HepG2 (cell line): ENCODE measurements at regions not wholly inside any gene's neighbourhood (a gene's known extent, or its start where the extent isn't known, plus 50 kb on each side); places are given as distances from the start of the nearest gene placed in this dataset.

Source experiments
- ATAC-seq: fragments of 200-7000 bp; cut with Tn5 transposase; 3 replicates; pipeline ENCODE4 v1.9.1; 2020; ENCODE audit warnings: mild to moderate bottlenecking, moderate library complexity
- BruUV-seq: library from RNA; stranded (reverse); fragments of 400-500 nt; replicated peaks from 2 replicates; lab custom pipeline; 2021; lab: Mats Ljungman, UMichigan
- CTCF ChIA-PET: fragments of 300-600 bp; formaldehyde crosslinking; extraction: SDS; loops from one replicate; lab custom pipeline; 2021; ENCODE audit warnings: low total read pairs, inconsistent platforms, low intra/inter-chr PET ratio; lab: Yijun Ruan, JAX
- POLR2A ChIA-PET: fragments of 350-600 bp; sonication (Branson Sonifier 250); formaldehyde crosslinking; loops from one replicate; lab custom pipeline; 2020; ENCODE audit warnings: antibody characterized with exemption, inconsistent platforms; lab: Yijun Ruan, JAX
- DNase-seq: peaks from one replicate; pipeline ENCODE4 v3.0.0-alpha.2; 2015; ENCODE audit warnings: low spot score
- FAIRE-seq: peaks from 3 replicates; lab custom pipeline; 2011; peaks lifted over from hg19 to GRCh38; lab: Jason Lieb, UNC
- H2AFZ ChIP-seq: one replicate; pipeline ENCODE4 v1.6.1; 2011; ENCODE audit warnings: low read length, inconsistent platforms
- H3K27ac ChIP-seq: fragments of 300-600 bp; 3 replicates; pipeline ENCODE4 v1.8.0; 2011; ENCODE audit warnings: mixed run types, mild to moderate bottlenecking, mixed read lengths, low read length, inconsistent platforms; ENCODE audit not compliant: insufficient read depth; ENCODE audit errors: extremely low read length
- H3K27me3 ChIP-seq, 2 experiments: fragments of 200-600 bp in 1 of 2; 2 replicates in 1 of 2; 3 replicates in 1 of 2; pipeline versions ENCODE4 v1.6.0 to v1.8.0; 2011; ENCODE audit warnings: low read length in 2 of 2, mild to moderate bottlenecking in 2 of 2, moderate library complexity in 2 of 2, inconsistent platforms in 1 of 2; ENCODE audit not compliant: insufficient read depth in 2 of 2, control insufficient read depth in 1 of 2
- H3K36me3 ChIP-seq, 2 experiments: fragments of 200-600 bp in 1 of 2; replicated peaks in 1 of 2; 2 replicates in 1 of 2; 3 replicates in 1 of 2; pipeline versions ENCODE4 v1.5.1 to v1.8.0; 2011; ENCODE audit warnings: low read length in 2 of 2, inconsistent platforms in 1 of 2; ENCODE audit not compliant: insufficient read depth in 2 of 2, control insufficient read depth in 1 of 2
- H3K4me1 ChIP-seq: 2 replicates; pipeline ENCODE4 v1.5.1; 2012; ENCODE audit warnings: low read length, inconsistent platforms; ENCODE audit not compliant: insufficient read depth
- H3K4me2 ChIP-seq: 2 replicates; pipeline ENCODE4 v1.6.0; 2011; ENCODE audit warnings: low read depth, low read length, inconsistent platforms
- H3K4me3 ChIP-seq, 3 experiments: fragments of 200-600 bp in 1 of 3; sonication (generic), shearing (Covaris generic) in 1 of 3; replicated peaks in 1 of 3; 2 replicates each; pipeline ENCODE4 v1.5.1; 2011 to 2016; ENCODE audit warnings: low read length in 3 of 3, inconsistent platforms in 2 of 3, low read depth in 2 of 3, mild to moderate bottlenecking in 2 of 3, control low read depth in 1 of 3, mixed read lengths in 1 of 3; ENCODE audit not compliant: insufficient read depth in 1 of 3
- H3K79me2 ChIP-seq: one replicate; pipeline ENCODE4 v1.6.1; 2011; ENCODE audit warnings: low read length, inconsistent platforms; ENCODE audit not compliant: insufficient read depth
- H3K9ac ChIP-seq: 2 replicates; pipeline ENCODE4 v1.6.0; 2011; ENCODE audit warnings: mild to moderate bottlenecking, low read depth, low read length, inconsistent platforms; ENCODE audit not compliant: insufficient read depth
- H3K9me3 ChIP-seq: 2 replicates; pipeline ENCODE4 v1.5.1; 2012; ENCODE audit warnings: mild to moderate bottlenecking, low read length
- H4K20me1 ChIP-seq: 2 replicates; pipeline ENCODE4 v1.6.0; 2011; ENCODE audit warnings: inconsistent platforms, mild to moderate bottlenecking, low read length, moderate library complexity; ENCODE audit not compliant: insufficient read depth
- AGO1 ChIP-seq: fragments of 200-400 bp; formaldehyde crosslinking; IDR thresholded peaks from 2 replicates; pipeline ENCODE4 v1.6.1; 2017; ENCODE audit warnings: mild to moderate bottlenecking, low read depth, low read length, moderate library complexity; ENCODE audit not compliant: poor library complexity, severe bottlenecking
- CEBPG ChIP-seq: IDR thresholded peaks from 2 replicates; pipeline ENCODE4 v1.6.1; 2016
- FOXK2 ChIP-seq: fragments of 450-650 bp; IDR thresholded peaks from 2 replicates; pipeline ENCODE4 v1.6.1; 2016
- MYC ChIP-seq: sonication (generic); formaldehyde crosslinking; IDR thresholded peaks from 2 replicates; pipeline ENCODE4 v1.9.0; 2021; ENCODE audit warnings: missing genetic modification reagents, borderline replicate concordance
- NCOA5 ChIP-seq: sonication (generic); formaldehyde crosslinking; IDR thresholded peaks from 2 replicates; pipeline ENCODE4 v1.4.0; 2020; ENCODE audit warnings: missing genetic modification reagents
- ZFY ChIP-seq: sonication (generic); formaldehyde crosslinking; IDR thresholded peaks from 2 replicates; pipeline ENCODE4 v1.4.0; 2020; ENCODE audit warnings: missing genetic modification reagents
- ZNF605 ChIP-seq: sonication (generic); formaldehyde crosslinking; IDR thresholded peaks from 2 replicates; pipeline ENCODE4 v1.8.0; 2022; ENCODE audit warnings: mild to moderate bottlenecking, missing genetic modification reagents
- WGBS: methylation state at CpG from one replicate; pipeline ENCODE4 v1.1.6; 2017; ENCODE audit warnings: low lambda C conversion rate; 5-methylcytosine and 5-hydroxymethylcytosine counted together
- in situ Hi-C: cut with HindIII; loops from 2 replicates; pipeline ENCODE4 v1.10.0; 2017; ENCODE audit warnings: low pct_unique_long_range_greater_than_20kb; ENCODE audit not compliant: extremely low pct_ligation_motif_present
- intact Hi-C: fragments of 100-400 bp; cut with micrococcal nuclease; formaldehyde crosslinking; loops from one replicate; pipeline ENCODE4 v1.10.0; 2022; ENCODE audit not compliant: unreplicated experiment
- TF ChIP-seq, protein P1 (sequence below): sonication (generic); formaldehyde crosslinking; IDR thresholded peaks from 2 replicates; pipeline ENCODE4 v1.5.1; 2020; ENCODE audit warnings: mild to moderate bottlenecking, missing genetic modification reagents, borderline replicate concordance

DNA sequence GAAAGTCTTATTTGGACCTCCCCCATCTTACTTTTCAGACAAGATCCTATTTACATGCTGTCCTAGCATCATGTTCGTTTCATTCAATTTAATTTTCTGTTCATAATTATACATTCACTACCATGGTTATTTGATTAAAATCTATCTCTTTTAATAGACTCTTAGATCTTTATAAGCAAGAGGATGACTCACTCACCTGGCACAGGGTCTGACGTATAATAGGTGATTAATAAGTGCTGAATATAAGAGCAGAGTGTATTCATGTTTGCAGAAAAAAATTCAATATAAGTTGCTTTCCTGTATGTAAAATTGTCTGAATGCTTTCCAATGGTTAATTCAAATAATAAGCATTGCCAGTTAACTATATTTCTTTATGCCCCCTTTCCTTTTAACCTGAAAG, 165.5 kb upstream of the CBLB start:
- intact Hi-C loops, result no loop called here
- POLR2A ChIA-PET, result no interaction called here

GRCh38 chr3:106035619-106036018, 166.8 kb upstream of the CBLB start:
- in situ Hi-C loops (no loop called here), intact Hi-C loops (no loop called here)
- Histone ChIP-seq H2AFZ (no peak overlapping the region), H3K4me1 (no peaks in the 10 kb centered on the region), H3K27me3 (no peaks in the 10 kb centered on the region), H3K4me3 (no peak overlapping the region), H3K27ac (no peak overlapping the region), H3K4me2 (no peak overlapping the region), H4K20me1 (no peaks in the 10 kb centered on the region), H3K36me3 (no peaks in the 10 kb centered on the region), H3K9ac (no peak overlapping the region), H3K9me3 (no peaks in the 10 kb centered on the region), H3K79me2 (no peaks in the 10 kb centered on the region)
- DNase-seq (no peak), FAIRE-seq (no peak), ATAC-seq (no peak)
- POLR2A ChIA-PET, result no interaction called here
- TF ChIP-seq NCOA5 (CRISPR knock-in tag), result no peak
- TF ChIP-seq ZFY (CRISPR knock-in tag), result no peak
- no peak for TF ChIP-seq CEBPG (CRISPR knock-in tag)
- TF ChIP-seq ZNF605 (CRISPR knock-in tag), result no peak
- no TSS peak for BruUV-seq
- WGBS, result 2% methylated on average over 4 of the region's 4 CpGs
- CTCF ChIA-PET, result no interaction called here

More for the DNA sequence above, 165.5 kb upstream of the CBLB start:
- Histone ChIP-seq H2AFZ (no peak overlapping the region), H4K20me1 (no peaks in the 10 kb centered on the region), H3K36me3 (no peaks in the 10 kb centered on the region), H3K27me3 (no peaks in the 10 kb centered on the region), H3K9me3 (no peaks in the 10 kb centered on the region), H3K4me1 (no peaks in the 10 kb centered on the region), H3K4me2 (no peak overlapping the region), H3K4me3 (no peak overlapping the region), H3K79me2 (no peaks in the 10 kb centered on the region), H3K27ac (no peak overlapping the region), H3K9ac (no peak overlapping the region)
- ATAC-seq (no peak), FAIRE-seq (no peak), DNase-seq (no peak)
- in situ Hi-C loops, result no loop called here
- TF ChIP-seq AGO1, result no peak
- TF ChIP-seq, protein P1, sequence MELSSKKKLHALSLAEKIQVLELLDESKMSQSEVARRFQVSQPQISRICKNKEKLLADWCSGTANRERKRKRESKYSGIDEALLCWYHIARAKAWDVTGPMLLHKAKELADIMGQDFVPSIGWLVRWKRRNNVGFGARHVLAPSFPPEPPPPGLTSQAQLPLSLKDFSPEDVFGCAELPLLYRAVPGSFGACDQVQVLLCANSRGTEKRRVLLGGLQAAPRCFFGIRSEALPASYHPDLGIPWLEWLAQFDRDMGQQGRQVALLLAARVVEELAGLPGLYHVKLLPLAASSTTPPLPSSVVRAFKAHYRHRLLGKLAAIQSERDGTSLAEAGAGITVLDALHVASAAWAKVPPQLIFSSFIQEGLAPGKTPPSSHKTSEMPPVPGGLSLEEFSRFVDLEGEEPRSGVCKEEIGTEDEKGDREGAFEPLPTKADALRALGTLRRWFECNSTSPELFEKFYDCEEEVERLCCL (CRISPR knock-in tag), result no peak
- no peak for TF ChIP-seq FOXK2
- TF ChIP-seq MYC, result no peak
- no TSS peak for BruUV-seq
- CTCF ChIA-PET, result no interaction called here
- 0% methylated on average over 2 of the region's 2 CpGs for WGBS
